Cerebellar cortex (tissue), 1 donor: ENCODE measurements at regions not wholly inside any gene's neighbourhood (a gene's known extent, or its start where the extent isn't known, plus 50 kb on each side); places are given as distances from the start of the nearest gene placed in this dataset.
"Not testable (repeated sequence)": the region's sequence is repeated elsewhere in the genome, so short reads cannot be mapped to it uniquely, and the experiment has no call there.

ENCODE experiments used
- DNase-seq: peaks from one replicate; pipeline ENCODE4 v3.0.0-alpha.2; 2015; ENCODE audit warnings: low spot score

DNA sequence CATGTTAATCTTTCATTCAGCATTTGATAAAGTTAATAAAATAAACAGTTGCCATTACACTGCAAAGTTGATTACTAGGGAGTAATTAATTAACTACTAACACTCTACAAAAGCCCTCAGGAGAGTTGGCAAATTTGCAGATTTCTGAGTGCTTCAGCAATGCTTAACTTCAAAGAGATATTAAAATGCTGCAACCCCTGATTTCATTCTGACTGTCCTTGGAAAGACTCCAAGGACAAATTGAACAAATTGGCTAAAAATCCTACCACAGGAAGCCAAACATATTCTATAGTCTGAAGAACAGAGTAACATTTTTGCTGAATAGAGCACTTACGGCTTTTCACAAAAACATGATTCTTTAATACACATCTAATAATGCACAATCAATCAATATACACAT lies 1543.0 kb downstream of the SLITRK5 start:
- no peak for DNase-seq

DNA sequence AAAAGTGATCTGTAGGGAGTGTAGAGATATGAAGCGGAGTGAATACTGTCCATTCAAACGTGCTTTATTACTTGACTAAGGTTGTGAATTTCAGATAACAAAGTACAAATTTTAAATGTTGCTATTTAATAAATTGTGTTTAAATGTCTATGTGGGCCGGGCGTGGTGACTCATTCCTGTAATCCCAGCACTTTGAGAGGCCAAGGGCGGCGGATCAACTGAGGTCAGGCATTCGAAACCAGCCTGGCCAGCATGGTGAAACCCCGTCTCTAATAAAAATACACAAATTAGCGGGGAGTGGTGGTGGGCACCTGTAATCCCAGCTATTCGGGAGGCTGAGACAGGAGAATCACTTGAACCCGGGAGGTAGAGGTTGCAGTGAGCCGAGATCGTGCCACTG lies 1544.1 kb downstream of the SLITRK5 start:
- not testable (repeated sequence) for DNase-seq

GRCh38 chr13:89217813-89218212 lies 1546.6 kb downstream of the SLITRK5 start:
- DNase-seq: no peak

DNA sequence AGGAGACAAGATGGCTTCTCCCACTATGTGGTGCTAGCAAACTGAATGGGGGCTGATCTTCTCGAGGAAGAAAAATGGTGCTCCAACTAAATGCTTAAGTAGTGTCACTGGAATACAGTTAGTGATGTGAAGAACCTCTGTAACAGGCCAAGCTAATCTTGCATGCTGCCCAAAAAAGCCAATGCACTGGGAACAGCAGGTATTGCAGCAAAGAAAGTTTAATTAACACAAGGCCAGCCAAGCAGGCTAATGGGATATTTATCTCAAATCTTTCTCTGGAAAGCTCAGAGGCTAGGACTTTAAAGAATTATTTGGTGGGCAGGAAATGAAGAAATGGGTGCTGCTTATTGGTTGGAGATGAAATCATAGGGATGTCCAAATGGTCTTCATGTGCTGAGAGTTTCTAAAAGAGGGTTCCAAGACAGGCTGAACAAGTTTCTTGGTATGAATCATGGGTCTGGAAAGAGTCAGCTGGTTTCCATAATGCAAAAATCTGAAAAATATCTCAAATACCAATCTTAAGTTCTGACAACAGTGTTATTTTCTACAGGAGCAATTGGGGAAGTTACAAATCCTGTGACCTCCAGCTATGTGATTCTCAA lies 1550.5 kb downstream of the SLITRK5 start:
- no peak for DNase-seq

DNA sequence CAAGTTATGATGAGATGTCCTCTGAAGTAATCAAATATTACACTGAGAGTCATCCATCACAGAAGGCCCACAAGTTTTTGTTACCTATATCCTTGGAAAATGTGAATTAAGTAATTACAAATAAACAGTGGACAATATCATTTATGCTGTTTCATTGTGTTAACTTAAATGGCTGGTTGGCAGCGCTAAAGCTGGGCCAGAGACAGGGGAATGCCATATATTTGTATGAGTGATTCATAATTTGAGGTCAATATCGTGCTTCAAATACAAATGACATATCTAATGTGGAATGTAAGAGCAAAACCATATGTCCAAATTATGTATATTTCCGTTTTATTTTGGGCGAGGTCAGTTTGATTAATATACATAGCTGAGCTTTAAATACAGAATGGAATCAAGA lies 1556.2 kb downstream of the SLITRK5 start:
- DNase-seq: no peak

- no peak for DNase-seq
Observed at GRCh38 chr13:89238496-89238895, 1567.3 kb downstream of the SLITRK5 start.

GRCh38 chr13:89239361-89240127 lies 1568.4 kb downstream of the SLITRK5 start:
- no peak for DNase-seq

- no peak for DNase-seq
Observed at GRCh38 chr13:89255844-89256406, 1584.8 kb downstream of the SLITRK5 start.

DNA sequence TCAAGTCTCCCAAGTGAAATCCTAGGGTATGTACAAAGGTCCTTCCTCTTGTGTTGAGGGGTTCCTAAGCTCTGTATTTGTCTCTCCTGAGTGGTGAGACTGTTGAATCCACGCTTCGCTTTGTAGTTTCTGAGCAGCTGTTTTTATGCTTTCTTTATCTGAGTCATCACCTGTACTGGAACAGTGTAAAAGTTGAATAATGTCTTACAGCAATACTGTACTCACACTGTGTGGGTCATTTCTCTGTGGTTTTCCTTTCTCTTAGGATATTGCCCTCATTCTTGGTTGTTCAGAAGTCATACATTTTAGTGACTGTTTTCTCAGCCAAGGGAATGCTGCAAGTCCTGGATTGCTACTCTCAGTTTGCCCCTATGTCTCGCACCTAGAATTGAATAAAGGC lies 1596.6 kb downstream of the SLITRK5 start:
- DNase-seq: no peak

- no peak for DNase-seq
Observed at GRCh38 chr13:89269737-89270136, 1598.6 kb downstream of the SLITRK5 start.

DNA sequence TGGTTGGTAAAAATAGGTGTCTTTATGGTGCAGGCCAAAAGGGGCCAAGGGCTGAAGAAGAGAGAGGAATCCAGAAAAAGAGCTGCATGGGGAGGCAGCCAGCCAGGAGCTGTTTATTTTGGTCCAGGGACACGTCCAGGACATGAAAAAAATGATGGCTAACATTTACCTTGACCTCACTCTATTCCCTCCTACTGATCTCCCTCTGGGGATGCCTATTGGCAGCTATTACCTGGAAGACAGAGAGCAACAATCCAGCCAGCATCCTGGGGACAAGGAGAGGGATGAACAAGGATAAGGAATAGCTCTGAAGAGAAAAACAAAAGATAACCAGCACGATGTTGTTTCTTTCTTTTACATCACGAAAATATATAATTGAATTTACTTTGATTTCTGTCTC lies 1599.6 kb downstream of the SLITRK5 start:
- no peak for DNase-seq

DNA sequence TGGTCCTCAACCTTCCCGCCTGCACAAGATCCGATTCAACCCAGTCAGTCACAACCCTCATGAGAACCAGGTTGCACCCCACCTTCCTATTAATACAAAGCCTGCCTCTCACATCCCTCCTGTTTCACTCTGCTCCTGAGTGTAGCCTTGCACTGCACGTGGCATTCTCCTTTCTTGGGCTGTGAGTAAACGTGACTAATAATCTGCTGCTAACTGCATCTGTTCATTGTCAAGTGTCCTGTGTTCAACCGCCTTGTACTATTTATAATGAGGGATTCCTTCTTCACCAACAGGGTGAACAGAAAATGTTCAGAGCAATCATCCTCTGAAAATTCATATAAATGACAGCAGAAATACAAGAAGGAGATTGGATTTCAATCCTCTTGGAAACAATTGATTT lies 1608.2 kb downstream of the SLITRK5 start:
- DNase-seq: no peak

- DNase-seq: no peak
Observed at GRCh38 chr13:89281331-89281730, 1610.2 kb downstream of the SLITRK5 start.

DNA sequence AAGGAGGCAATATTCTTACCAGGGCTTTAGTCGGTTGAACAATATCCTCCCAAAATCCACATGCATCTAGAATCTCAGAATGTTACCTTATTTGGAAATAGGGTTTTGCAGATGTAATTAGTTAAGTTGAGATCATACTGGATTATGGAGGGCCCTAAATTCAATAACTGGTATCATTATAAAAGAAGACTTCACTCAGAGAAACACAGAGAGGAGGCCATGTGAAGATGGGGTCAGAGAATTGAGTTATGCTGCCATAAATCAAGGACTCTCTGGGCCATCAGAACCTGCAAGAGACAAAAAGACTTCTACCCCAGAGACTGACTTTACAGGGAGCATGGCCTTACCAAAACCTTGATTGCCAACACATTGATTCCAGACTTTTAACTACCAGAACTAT lies 1611.1 kb downstream of the SLITRK5 start:
- DNase-seq: no peak

DNA sequence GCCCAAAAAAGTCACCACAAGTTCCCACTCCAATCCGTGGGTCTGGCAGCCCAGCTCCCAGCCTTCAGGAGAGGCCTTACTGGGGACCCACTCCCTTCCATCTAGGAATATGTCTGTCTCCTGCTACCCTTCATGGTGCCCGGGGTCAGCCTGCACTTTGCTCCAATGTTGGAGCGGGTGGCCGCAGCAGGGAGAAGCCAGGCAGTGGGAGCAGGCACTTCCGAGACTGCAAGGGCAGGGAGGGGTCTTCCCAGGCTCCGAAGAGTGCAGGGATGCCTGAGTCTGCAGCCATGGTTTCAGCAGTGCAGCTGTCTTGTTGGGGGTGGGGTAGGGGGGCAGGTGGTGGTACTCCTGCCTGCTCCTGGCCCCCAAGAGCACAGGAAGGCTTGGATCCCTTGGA lies 1616.2 kb downstream of the SLITRK5 start:
- no peak for DNase-seq

DNA sequence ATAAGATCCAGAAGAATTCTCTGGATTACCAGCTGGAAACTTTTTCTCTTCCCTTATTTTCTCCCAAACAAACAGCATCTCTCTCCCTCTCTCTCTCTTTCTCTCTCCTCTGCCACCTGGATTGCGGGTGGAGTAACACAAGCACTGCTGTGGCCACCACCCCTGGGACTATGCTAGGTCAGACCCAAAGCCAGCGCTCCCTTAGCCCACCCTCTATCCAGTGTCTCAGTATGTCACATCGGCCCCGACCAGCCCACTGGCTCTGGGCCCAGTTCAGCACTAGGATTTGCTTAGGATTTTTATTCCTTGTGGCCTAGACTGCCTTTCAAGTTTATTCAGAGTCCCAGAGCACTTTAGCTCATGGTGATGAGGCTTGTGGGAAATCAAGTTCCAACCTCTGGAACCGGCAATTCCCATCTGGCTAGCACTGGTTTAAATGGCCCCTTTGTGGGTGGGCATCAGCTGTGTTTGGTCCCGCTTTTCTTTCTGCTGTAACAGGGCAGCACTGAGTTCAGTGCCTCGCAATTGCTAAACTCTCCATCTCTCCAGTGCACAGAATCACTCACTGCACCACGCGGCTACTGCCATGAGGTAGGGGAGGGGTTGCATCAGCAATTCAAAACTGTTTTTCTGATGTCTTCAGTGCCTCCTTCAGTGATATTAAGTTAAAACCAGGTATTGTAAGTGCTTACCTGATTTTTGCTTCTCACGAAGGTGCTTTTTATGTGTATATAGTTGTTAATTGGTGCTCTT lies 1623.1 kb downstream of the SLITRK5 start:
- no peak for DNase-seq

- no peak for DNase-seq
Observed at GRCh38 chr13:89307278-89307677, 1636.1 kb downstream of the SLITRK5 start.

DNA sequence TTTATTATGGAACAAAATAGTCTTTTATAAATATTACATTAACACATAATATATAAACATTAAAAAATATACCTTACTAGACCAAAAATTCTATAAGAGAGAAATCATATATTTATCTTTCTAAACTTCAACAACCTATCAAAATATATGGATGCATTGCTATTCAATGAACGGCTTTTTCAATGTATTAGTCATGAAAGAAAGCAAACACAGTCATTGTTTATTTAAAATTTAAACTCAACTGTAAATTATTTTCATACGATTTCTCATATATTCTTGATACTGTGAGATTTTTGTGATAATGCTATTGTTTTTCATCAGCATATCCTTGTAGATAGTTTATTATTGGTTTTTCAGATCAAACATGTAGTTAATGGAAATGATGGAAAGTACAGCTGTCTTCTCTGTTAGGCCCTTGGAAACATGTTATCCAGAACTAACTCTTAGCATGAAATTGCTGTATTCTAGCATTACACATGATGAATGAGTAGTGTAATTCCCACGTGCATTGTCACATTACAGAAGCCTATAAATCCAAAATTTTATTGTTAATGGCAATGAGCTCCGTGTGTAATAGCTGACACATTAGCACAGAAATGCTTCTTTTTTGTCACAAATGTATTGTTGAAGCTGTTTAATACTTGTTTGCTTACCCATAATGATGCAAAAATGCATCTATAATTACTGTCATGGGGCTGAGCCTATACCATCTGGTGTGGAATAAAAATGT lies 1639.9 kb downstream of the SLITRK5 start:
- DNase-seq: no peak

DNA sequence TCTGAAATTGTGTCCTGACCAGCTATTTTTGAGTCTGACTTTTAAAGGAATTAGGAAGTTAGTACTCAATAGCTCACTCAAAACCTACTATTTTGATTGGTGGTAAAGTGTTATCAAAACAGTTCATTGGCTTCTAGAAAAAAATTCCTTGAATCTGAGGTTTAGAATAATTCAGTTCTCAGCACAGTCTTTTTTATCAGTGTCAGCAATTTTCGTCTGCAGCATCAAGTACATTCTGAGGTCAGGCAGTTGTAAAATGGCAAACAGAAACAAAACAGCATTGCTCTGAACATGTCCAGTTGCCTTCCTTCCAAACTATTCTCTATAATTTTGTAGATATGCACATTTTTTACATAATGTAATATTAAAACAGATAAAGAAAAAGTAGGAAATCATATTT lies 1644.1 kb downstream of the SLITRK5 start:
- DNase-seq: no peak

- no peak for DNase-seq
Observed at GRCh38 chr13:89322466-89322865, 1651.3 kb downstream of the SLITRK5 start.

DNA sequence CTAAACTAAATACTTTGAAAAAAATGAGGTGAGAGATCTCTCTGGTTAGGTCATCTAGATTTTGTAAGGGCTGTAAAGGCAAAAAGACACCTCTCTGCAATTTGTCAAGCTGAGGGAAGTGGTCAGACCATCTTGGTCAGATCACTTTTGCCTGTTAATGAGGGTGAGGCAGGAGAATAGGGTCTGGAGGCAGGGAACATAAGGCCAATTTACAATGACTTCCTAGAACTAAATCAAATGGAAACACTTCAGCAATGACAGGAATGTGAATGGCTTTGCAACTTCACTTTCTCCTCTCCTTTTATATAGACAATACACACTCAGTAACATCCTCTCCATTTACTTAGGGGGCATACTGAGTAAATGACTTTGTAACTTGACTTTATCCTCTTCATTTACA lies 1653.4 kb downstream of the SLITRK5 start:
- DNase-seq: no peak

DNA sequence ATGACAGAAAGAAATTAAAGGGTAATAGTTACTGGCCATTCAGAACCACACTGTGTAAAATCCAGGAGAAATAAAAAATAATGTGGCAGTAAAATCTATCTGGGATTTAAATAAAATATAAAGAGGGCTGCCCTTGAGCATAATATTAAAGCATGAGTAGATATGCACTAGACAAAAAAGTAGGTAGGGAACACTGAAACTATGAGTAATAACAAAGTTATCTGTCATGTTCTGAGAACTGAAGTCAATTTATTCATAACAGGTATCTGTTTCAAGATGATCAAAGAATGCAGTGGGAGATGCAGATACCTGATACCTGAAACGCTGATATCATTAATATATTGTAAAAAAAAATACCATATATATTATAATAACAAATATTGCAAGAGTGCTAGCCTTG lies 1672.0 kb downstream of the SLITRK5 start:
- DNase-seq: no peak
